HCT116 (cell line): ENCODE measurements at regions not wholly inside any gene's neighbourhood (a gene's known extent, or its start where the extent isn't known, plus 50 kb on each side); places are given as distances from the start of the nearest gene placed in this dataset.

ENCODE experiments used
- ATAC-seq: fragments of 200-7000 bp; cut with Tn5 transposase; 2 replicates; pipeline ENCODE4 v1.9.1; 2020; ENCODE audit warnings: mild to moderate bottlenecking, moderate library complexity
- BruUV-seq: library from RNA; stranded (reverse); fragments of 400-500 nt; replicated peaks from 2 replicates; lab custom pipeline; 2021; lab: Mats Ljungman, UMichigan
- CTCF ChIA-PET: fragments of 300-600 bp; sonication (Branson Sonifier 250); formaldehyde crosslinking; loops from one replicate; lab custom pipeline; 2021; ENCODE audit warnings: antibody characterized with exemption; lab: Charles Lee
- POLR2A ChIA-PET: fragments of 300-600, 350-600 bp; sonication (Branson Sonifier 250); formaldehyde crosslinking; loops from one replicate; lab custom pipeline; 2021; ENCODE audit warnings: antibody characterized with exemption; lab: Charles Lee
- RAD21 ChIA-PET, 2 experiments: fragments of 300-600 bp; sonication (Branson Sonifier 250); formaldehyde crosslinking; loops; one replicate each; lab custom pipeline; 2023; ENCODE audit warnings: low total read pairs in 2 of 2; ENCODE audit not compliant: uncharacterized antibody in 2 of 2, unreplicated experiment in 2 of 2, low non-redundant PET in 1 of 2; lab: Charles Lee
- DNase-seq: peaks from one replicate; pipeline ENCODE4 v3.0.0-alpha.2; 2010; ENCODE audit warnings: low read depth, low spot score
- H2AFZ ChIP-seq: fragments of 200-600 bp; shearing (Covaris generic), sonication (generic); 2 replicates; pipeline ENCODE4 v1.6.1; 2017; ENCODE audit warnings: low read depth, mixed run types, mixed read lengths, antibody characterized with exemption, low read length; ENCODE audit not compliant: poor library complexity, severe bottlenecking
- H3K27ac ChIP-seq: 2 replicates; pipeline ENCODE4 v1.5.1; 2012; ENCODE audit warnings: low read depth, low read length
- H3K27me3 ChIP-seq: fragments of 200-600 bp; sonication (generic); 2 replicates; pipeline ENCODE4 v1.6.1; 2016; ENCODE audit warnings: mixed run types, low read length, mixed read lengths; ENCODE audit not compliant: insufficient read depth
- H3K36me3 ChIP-seq, 2 experiments: fragments of 200-500 bp in 1 of 2; fragments of 200-600 bp in 1 of 2; sonication (Bioruptor generic) in 1 of 2; sonication (generic) in 1 of 2; 2 replicates each; pipeline versions ENCODE4 v1.5.1 to v1.6.1; 2014 to 2016; ENCODE audit warnings: low read length in 2 of 2, inconsistent platforms in 1 of 2, mixed read lengths in 1 of 2, mixed run types in 1 of 2; ENCODE audit not compliant: insufficient read depth in 2 of 2, control insufficient read depth in 1 of 2
- H3K4me1 ChIP-seq, 2 experiments: fragments of 200-600 bp in 1 of 2; sonication (generic) in 1 of 2; 2 replicates each; pipeline versions ENCODE4 v1.5.1 to v1.6.1; 2012 to 2017; ENCODE audit warnings: low read length in 2 of 2, inconsistent platforms in 1 of 2, mild to moderate bottlenecking in 1 of 2, mixed read lengths in 1 of 2, mixed run types in 1 of 2, moderate library complexity in 1 of 2; ENCODE audit not compliant: insufficient read depth in 2 of 2, control insufficient read depth in 1 of 2
- H3K4me2 ChIP-seq: fragments of 200-600 bp; sonication (generic); 2 replicates; pipeline ENCODE4 v1.6.1; 2017; ENCODE audit warnings: mixed run types, low read length, mixed read lengths
- H3K4me3 ChIP-seq, 2 experiments: fragments of 200-600 bp in 1 of 2; sonication (generic) in 1 of 2; replicated peaks in 1 of 2; 2 replicates each; pipeline ENCODE4 v1.5.1; 2011 to 2016; ENCODE audit warnings: low read length in 2 of 2, control low read depth in 1 of 2, low read depth in 1 of 2, mild to moderate bottlenecking in 1 of 2, mixed read lengths in 1 of 2, mixed run types in 1 of 2
- H3K79me2 ChIP-seq: fragments of 200-600 bp; sonication (generic); 2 replicates; pipeline ENCODE4 v1.6.1; 2017; ENCODE audit warnings: mild to moderate bottlenecking, mixed run types, low read length, moderate library complexity, mixed read lengths; ENCODE audit not compliant: insufficient read depth
- H3K9ac ChIP-seq: fragments of 200-600 bp; sonication (generic); 2 replicates; pipeline ENCODE4 v1.6.1; 2016; ENCODE audit warnings: low read length, mixed read lengths
- H3K9me2 ChIP-seq: fragments of 200-600 bp; sonication (generic), shearing (Covaris generic); 2 replicates; pipeline ENCODE4 v1.6.1; 2017; ENCODE audit warnings: mixed run types, mild to moderate bottlenecking, moderate library complexity; ENCODE audit not compliant: insufficient read depth
- H3K9me3 ChIP-seq, 2 experiments: fragments of 200-500 bp in 1 of 2; fragments of 200-600 bp in 1 of 2; sonication (Bioruptor generic) in 1 of 2; sonication (generic) in 1 of 2; 2 replicates each; pipeline ENCODE4 v1.6.1; 2014 to 2017; ENCODE audit warnings: low read length in 2 of 2, mixed read lengths in 2 of 2, inconsistent platforms in 1 of 2, low read depth in 1 of 2, mild to moderate bottlenecking in 1 of 2, mixed run types in 1 of 2, moderate library complexity in 1 of 2; ENCODE audit not compliant: control insufficient read depth in 1 of 2, insufficient read depth in 1 of 2
- H4K20me1 ChIP-seq: fragments of 200-600 bp; sonication (generic), shearing (Covaris generic); 2 replicates; pipeline ENCODE4 v1.6.1; 2017; ENCODE audit warnings: mixed run types, mild to moderate bottlenecking, moderate library complexity; ENCODE audit not compliant: insufficient read depth
- CEBPB ChIP-seq: IDR thresholded peaks from 2 replicates; pipeline ENCODE4 v1.6.1; 2012; ENCODE audit warnings: low read depth
- CTCF ChIP-seq, 3 experiments: fragments of 200-600 bp in 1 of 3; sonication (generic) in 1 of 3; IDR thresholded peaks in 2 of 3; conservative IDR thresholded peaks in 1 of 3; 2 replicates each; pipeline ENCODE4 v1.5.1; 2012 to 2017; ENCODE audit warnings: low read depth in 2 of 3, low read length in 2 of 3, antibody characterized with exemption in 1 of 3, borderline replicate concordance in 1 of 3, control low read depth in 1 of 3, mild to moderate bottlenecking in 1 of 3, mixed read lengths in 1 of 3, mixed run types in 1 of 3, moderate library complexity in 1 of 3; ENCODE audit not compliant: insufficient read depth in 1 of 3
- EGR1 ChIP-seq: IDR thresholded peaks from 2 replicates; pipeline ENCODE4 v1.6.1; 2012; ENCODE audit warnings: low read depth
- ELF1 ChIP-seq: IDR thresholded peaks from 2 replicates; pipeline ENCODE4 v1.6.1; 2012; ENCODE audit warnings: low read depth, borderline replicate concordance
- EZH2 ChIP-seq: fragments of 200-600 bp; sonication (generic); IDR thresholded peaks from 2 replicates; pipeline ENCODE4 v1.6.1; 2017; ENCODE audit warnings: antibody characterized with exemption, mixed run types
- EZH2phosphoT487 ChIP-seq: fragments of 200-600 bp; IDR thresholded peaks from 2 replicates; pipeline ENCODE4 v1.6.1; 2018; ENCODE audit warnings: antibody characterized with exemption, borderline replicate concordance
- FOSL1 ChIP-seq: IDR thresholded peaks from 2 replicates; pipeline ENCODE4 v1.6.1; 2012; ENCODE audit warnings: low read depth
- JUND ChIP-seq: IDR thresholded peaks from 2 replicates; pipeline ENCODE4 v1.6.1; 2012
- MAX ChIP-seq: IDR thresholded peaks from 2 replicates; pipeline ENCODE4 v1.6.1; 2012
- POLR2A ChIP-seq: IDR thresholded peaks from 2 replicates; pipeline ENCODE4 v1.7.0; 2011; ENCODE audit warnings: borderline replicate concordance; ENCODE audit not compliant: insufficient read depth, insufficient read length; ENCODE audit errors: extremely low read depth
- POLR2AphosphoS5 ChIP-seq: IDR thresholded peaks from 2 replicates; pipeline ENCODE4 v1.6.1; 2011; ENCODE audit warnings: mild to moderate bottlenecking, low read depth, low read length, moderate library complexity
- RAD21 ChIP-seq: IDR thresholded peaks from 2 replicates; pipeline ENCODE4 v1.6.1; 2012; ENCODE audit warnings: low read depth, mild to moderate bottlenecking
- REST ChIP-seq: IDR thresholded peaks from 2 replicates; pipeline ENCODE4 v1.6.1; 2012; ENCODE audit warnings: low read depth
- SIN3A ChIP-seq: IDR thresholded peaks from 2 replicates; pipeline ENCODE4 v1.6.1; 2012; ENCODE audit warnings: low read depth
- SP1 ChIP-seq: IDR thresholded peaks from 2 replicates; pipeline ENCODE4 v1.6.1; 2012; ENCODE audit warnings: low read depth
- TCF7L2 ChIP-seq: IDR thresholded peaks from 2 replicates; pipeline ENCODE4 v1.7.0; 2011; ENCODE audit warnings: borderline replicate concordance, inconsistent platforms; ENCODE audit not compliant: insufficient read depth, insufficient read length; ENCODE audit errors: extremely low read depth
- YY1 ChIP-seq: IDR thresholded peaks from 2 replicates; pipeline ENCODE4 v1.6.1; 2011; ENCODE audit warnings: low read length, low read depth, moderate library complexity, mild to moderate bottlenecking; ENCODE audit not compliant: insufficient replicate concordance; ENCODE audit errors: extremely low read depth
- ZBTB33 ChIP-seq: IDR thresholded peaks from 2 replicates; pipeline ENCODE4 v1.6.1; 2011; ENCODE audit warnings: mild to moderate bottlenecking, low read length, moderate library complexity; ENCODE audit not compliant: insufficient replicate concordance; ENCODE audit errors: extremely low read depth
- ZFX ChIP-seq: fragments of 450-650 bp; IDR thresholded peaks from 2 replicates; pipeline ENCODE4 v1.6.1; 2017
- ZNF274 ChIP-seq: fragments of 200-500 bp; sonication (Bioruptor generic); IDR thresholded peaks from 2 replicates; pipeline ENCODE4 v1.6.1; 2014; ENCODE audit warnings: mild to moderate bottlenecking, low read depth, low read length, inconsistent platforms
- intact Hi-C: fragments of 100-400 bp; cut with micrococcal nuclease; formaldehyde crosslinking; loops from 2 replicates; pipeline ENCODE4 v1.10.0; 2022

GRCh38 chr20:16842486-16843120, 94.4 kb downstream of the OTOR start:
- no TSS peak for BruUV-seq
- TF ChIP-seq SP1 = no peak
- TF ChIP-seq POLR2A = no peak
- no peak for TF ChIP-seq JUND
- no peak for TF ChIP-seq SIN3A
- TF ChIP-seq ZNF274 = no peak
- no peak for TF ChIP-seq FOSL1
- no peak for TF ChIP-seq ELF1
- no peak for TF ChIP-seq CEBPB
- TF ChIP-seq TCF7L2 = no peak
- TF ChIP-seq YY1 = no peak
- no peak for TF ChIP-seq MAX
- TF ChIP-seq RAD21 = no peak
- TF ChIP-seq POLR2AphosphoS5 = no peak
- TF ChIP-seq CTCF (IDR thresholded peaks at IDR 0.05 in 2 of 3, conservative IDR thresholded peaks at IDR 0.05 in 1 of 3; ENCODE audit: borderline replicate concordance in 1 of 3, insufficient read depth in 1 of 3, low read depth in 2 of 3, low read length in 2 of 3) = no peak
- TF ChIP-seq ZFX = no peak
- no peak for TF ChIP-seq REST
- TF ChIP-seq EZH2phosphoT487 = no peak
- TF ChIP-seq EGR1 = no peak
- no peak for TF ChIP-seq ZBTB33
- TF ChIP-seq EZH2 = no peak
- TF ChIP-seq, all 23 proteins: peak for 0
- ChIA-PET CTCF (no interaction called here), POLR2A (no interaction called here), RAD21 (no interaction called here)
- Histone ChIP-seq H3K4me2 (no peak overlapping the region), H3K9me3 (no peaks in the 10 kb centered on the region), H3K27ac (no peak overlapping the region), H3K27me3 (peaks cover 20% of the 10 kb centered on the region), H3K79me2 (no peaks in the 10 kb centered on the region), H3K9ac (no peak overlapping the region), H2AFZ (no peak overlapping the region), H4K20me1 (no peaks in the 10 kb centered on the region), H3K36me3 (no peaks in the 10 kb centered on the region), H3K9me2 (no peaks in the 10 kb centered on the region), H3K4me3 (no peak overlapping the region), H3K4me1 (no peaks in the 10 kb centered on the region)
- intact Hi-C loops = no loop called here
- DNase-seq (no peak), ATAC-seq (no peak)
